ENCODE measurements at regions not wholly inside any gene's neighbourhood (a gene's known extent, or its start where the extent isn't known, plus 50 kb on each side); places are given as distances from the start of the nearest gene placed in this dataset.

GRCh38 chr3:4926892-4927291 is 52.3 kb upstream of the BHLHE40 start:
- Histone ChIP-seq H2BK5ac (ENCODE audit: low read depth, low read length, poor library complexity, severe bottlenecking) (no peak overlapping the region), H2BK15ac (ENCODE audit: low read depth, low read length) (no peak overlapping the region), H3K56ac (ENCODE audit: extremely low read depth, insufficient read depth, low read length) (no peak overlapping the region), H3K4me1 (ENCODE audit: control insufficient read depth, insufficient read depth, low read length) (no peaks in the 10 kb centered on the region), H3K14ac (replicated peaks; ENCODE audit: low read depth, low read length) (no peak overlapping the region), H3K18ac (ENCODE audit: low read depth, low read length) (no peak overlapping the region), H3K27me3 (ENCODE audit: control insufficient read depth, insufficient read depth, low read length) (no peaks in the 10 kb centered on the region), H4K91ac (ENCODE audit: insufficient read depth, low read depth, low read length) (no peak overlapping the region), H3K9me3 (ENCODE audit: control insufficient read depth, insufficient read depth, low read length) (no peaks in the 10 kb centered on the region), H2AFZ (replicated peaks; ENCODE audit: low read length, poor library complexity) (no peak overlapping the region), H4K5ac (ENCODE audit: low read depth, low read length) (no peak overlapping the region), H2BK20ac (ENCODE audit: low read depth, low read length) (no peak overlapping the region), H2BK120ac (ENCODE audit: low read depth, low read length) (no peak overlapping the region), H4K20me1 (ENCODE audit: insufficient read depth, low read length) (no peaks in the 10 kb centered on the region), H3K4ac (ENCODE audit: low read depth, low read length) (no peak overlapping the region), H4K8ac (ENCODE audit: low read depth in 2 of 2, low read length in 2 of 2) (no peak overlapping the region), H3K27ac (ENCODE audit: insufficient read depth, low read length) (no peak overlapping the region), H2AK9ac (replicated peaks; ENCODE audit: low read depth, low read length, poor library complexity) (no peak overlapping the region), H3K9me1 (ENCODE audit: insufficient read depth, low read length) (no peaks in the 10 kb centered on the region), H2AK5ac (ENCODE audit: low read depth, low read length) (no peak overlapping the region), H3K23ac (ENCODE audit: low read depth, low read length) (no peak overlapping the region), H3K4me3 (ENCODE audit: insufficient read depth, low read depth, low read length) (no peak overlapping the region), H3K36me3 (ENCODE audit: control insufficient read depth, insufficient read depth, low read length) (no peaks in the 10 kb centered on the region), H3K79me1 (ENCODE audit: low read depth in 1 of 2, low read length in 2 of 2) (no peaks in the 10 kb centered on the region), H3K4me2 (ENCODE audit: low read depth, low read length) (no peak overlapping the region), H3K9ac (ENCODE audit: low read depth, low read length) (no peak overlapping the region)
- TF ChIP-seq POLR2A (IDR thresholded peaks at IDR 0.05; ENCODE audit: low read depth, low read length) = no peak
- TF ChIP-seq NFE2L2 (IDR thresholded peaks at IDR 0.05; ENCODE audit: low read depth, low read length) = no peak
- no peak for TF ChIP-seq ELK1 (IDR thresholded peaks at IDR 0.05; ENCODE audit: borderline replicate concordance, low read depth, low read length)
- POLR2A ChIA-PET (ENCODE audit: unreplicated experiment) = no interaction called here
- BruUV-seq (replicated peaks) = no TSS peak
- no peak for ATAC-seq (ENCODE audit: low read depth)
- no CpG with 5 or more reads among the region's 1 CpG for whole genome bisulfite sequencing, 2 experiments (ENCODE audit: extremely low coverage in 2 of 2, insufficient read length in 1 of 2)
- dilution Hi-C loops (cut with HindIII; ENCODE audit: low sequenced_read_pairs, unreplicated experiment) (no loop called here), intact Hi-C loops (cut with micrococcal nuclease) (no loop called here), in situ Hi-C loops (cut with MboI; ENCODE audit: low sequenced_read_pairs) (no loop called here)
- no peak for DNase-seq
- CTCF ChIA-PET = no interaction called here

Measured in IMR-90 (cell line).